ENCODE measurements at regions not wholly inside any gene's neighbourhood (a gene's known extent, or its start where the extent isn't known, plus 50 kb on each side); places are given as distances from the start of the nearest gene placed in this dataset.

- POLR2A ChIA-PET: no interaction called here
- Mint-ChIP-seq H3K36me3 (peaks cover 0 to 2% (median 0%) of the 10 kb centered on the region in 3 donors), H3K4me1 (no peaks in the 10 kb centered on the region), H3K27me3 (no peaks in the 10 kb centered on the region), H3K9me3 (peaks cover 0 to 2% (median 0%) of the 10 kb centered on the region in 9 donors), H3K4me3 (no peak overlapping the region), H3K27ac (no peak overlapping the region)
- DNase-seq (no peak), ATAC-seq (no peak)
Measured at GRCh38 chr4:143762511-143762910, 62.0 kb upstream of the FREM3 start.

Data from naive thymus-derived CD8-positive, alpha-beta T cell (primary cell).